Kidney (tissue), 13 donors: ENCODE measurements at regions not wholly inside any gene's neighbourhood (a gene's known extent, or its start where the extent isn't known, plus 50 kb on each side); places are given as distances from the start of the nearest gene placed in this dataset.

Experiments
- DNase-seq, 5 donors: peaks; one replicate each; pipeline ENCODE4 v3.0.0-alpha.2; 2013 to 2020
- FAIRE-seq: peaks from 2 replicates; lab custom pipeline; 2012; peaks lifted over from hg19 to GRCh38; lab: Jason Lieb, UNC
- H3K27ac ChIP-seq, 2 donors: one replicate each; pipeline ENCODE4 v1.7.0; 2013; ENCODE audit warnings: low read depth in 2 of 2, low read length in 2 of 2, inconsistent platforms in 1 of 2
- H3K27me3 ChIP-seq: one replicate; pipeline ENCODE4 v1.7.1; 2013; ENCODE audit warnings: low read length, inconsistent platforms; ENCODE audit not compliant: control insufficient read depth, insufficient read depth
- H3K36me3 ChIP-seq, 3 donors: one replicate each; pipeline versions ENCODE4 v1.7.0 to v1.7.1; 2013; ENCODE audit warnings: low read length in 3 of 3, control low read depth in 1 of 3, inconsistent platforms in 1 of 3; ENCODE audit not compliant: insufficient read depth in 3 of 3, control insufficient read depth in 2 of 3
- H3K4me1 ChIP-seq, 3 donors: one replicate each; pipeline versions ENCODE4 v1.7.0 to v1.7.1; 2013; ENCODE audit warnings: low read length in 3 of 3, inconsistent platforms in 1 of 3, low read depth in 1 of 3; ENCODE audit not compliant: control insufficient read depth in 2 of 3, insufficient read depth in 2 of 3
- H3K4me3 ChIP-seq, 3 donors: one replicate each; pipeline versions ENCODE4 v1.7.0 to v1.8.1; 2013; ENCODE audit warnings: low read length in 3 of 3, control low read depth in 1 of 3, inconsistent platforms in 1 of 3
- H3K9ac ChIP-seq, 3 donors: one replicate each; pipeline versions ENCODE4 v1.7.0 to v1.7.1; 2013; ENCODE audit warnings: low read length in 3 of 3, control low read depth in 1 of 3, inconsistent platforms in 1 of 3
- H3K9me3 ChIP-seq, 3 donors: one replicate each; pipeline versions ENCODE4 v1.7.0 to v1.7.1; 2013; ENCODE audit warnings: low read length in 3 of 3, control low read depth in 1 of 3, inconsistent platforms in 1 of 3; ENCODE audit not compliant: control insufficient read depth in 2 of 3, insufficient read depth in 1 of 3
- intact Hi-C: fragments of 100-400 bp; cut with DNase I; formaldehyde crosslinking; loops from one replicate; pipeline ENCODE4 v1.11.1; 2022
- TF ChIP-seq, protein P1 (sequence below): IDR thresholded peaks from 3 replicates; pipeline ENCODE4 v1.5.1; 2012; ENCODE audit warnings: mild to moderate bottlenecking, moderate library complexity, borderline replicate concordance; ENCODE audit not compliant: insufficient read depth; ENCODE audit errors: extremely low read depth
- donor health status: control.
- donor health status: control.
- donor health status: control.
- donor health status: control.
- donor health status: control.
- donor health status: DM: yes; HTN: yes; CAD: no.
- donor health status: Normal renal cell carcinoma (clear cell type).

DNA sequence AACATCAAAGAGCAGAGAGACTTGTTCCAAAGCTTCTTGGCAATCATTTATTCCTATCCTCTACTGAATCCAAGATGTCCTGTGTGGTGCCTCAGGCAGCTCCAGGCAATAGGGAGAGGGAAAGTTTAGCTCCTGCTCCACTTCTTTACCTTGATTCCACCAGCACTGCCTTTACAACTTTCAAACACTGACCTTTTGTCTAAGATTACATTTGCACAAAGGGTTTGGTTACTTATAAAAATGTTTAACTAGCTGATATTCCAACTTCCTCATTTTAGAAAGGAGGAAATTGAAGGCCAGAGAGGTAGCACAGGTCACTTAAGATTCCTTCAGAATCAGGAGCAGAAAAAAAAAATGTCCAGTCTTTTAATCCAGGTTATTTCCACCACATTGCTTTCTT lies 192.7 kb downstream of the BTG1 start:
- intact Hi-C loops: no loop called here
- H3K9ac ChIP-seq: no peak overlapping the region
- H3K27me3 ChIP-seq: no peaks in the 10 kb centered on the region
- no peaks in the 10 kb centered on the region for H3K36me3 ChIP-seq
- no peak overlapping the region for H3K4me3 ChIP-seq
- TF ChIP-seq, protein P1, sequence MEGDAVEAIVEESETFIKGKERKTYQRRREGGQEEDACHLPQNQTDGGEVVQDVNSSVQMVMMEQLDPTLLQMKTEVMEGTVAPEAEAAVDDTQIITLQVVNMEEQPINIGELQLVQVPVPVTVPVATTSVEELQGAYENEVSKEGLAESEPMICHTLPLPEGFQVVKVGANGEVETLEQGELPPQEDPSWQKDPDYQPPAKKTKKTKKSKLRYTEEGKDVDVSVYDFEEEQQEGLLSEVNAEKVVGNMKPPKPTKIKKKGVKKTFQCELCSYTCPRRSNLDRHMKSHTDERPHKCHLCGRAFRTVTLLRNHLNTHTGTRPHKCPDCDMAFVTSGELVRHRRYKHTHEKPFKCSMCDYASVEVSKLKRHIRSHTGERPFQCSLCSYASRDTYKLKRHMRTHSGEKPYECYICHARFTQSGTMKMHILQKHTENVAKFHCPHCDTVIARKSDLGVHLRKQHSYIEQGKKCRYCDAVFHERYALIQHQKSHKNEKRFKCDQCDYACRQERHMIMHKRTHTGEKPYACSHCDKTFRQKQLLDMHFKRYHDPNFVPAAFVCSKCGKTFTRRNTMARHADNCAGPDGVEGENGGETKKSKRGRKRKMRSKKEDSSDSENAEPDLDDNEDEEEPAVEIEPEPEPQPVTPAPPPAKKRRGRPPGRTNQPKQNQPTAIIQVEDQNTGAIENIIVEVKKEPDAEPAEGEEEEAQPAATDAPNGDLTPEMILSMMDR: no peak
- no peak overlapping the region for H3K27ac ChIP-seq
- H3K9me3 ChIP-seq: no peaks in the 10 kb centered on the region
- FAIRE-seq (no peak), DNase-seq (peak in 1 of 5 donors; percentile 31)
- no peaks in the 10 kb centered on the region for H3K4me1 ChIP-seq

DNA sequence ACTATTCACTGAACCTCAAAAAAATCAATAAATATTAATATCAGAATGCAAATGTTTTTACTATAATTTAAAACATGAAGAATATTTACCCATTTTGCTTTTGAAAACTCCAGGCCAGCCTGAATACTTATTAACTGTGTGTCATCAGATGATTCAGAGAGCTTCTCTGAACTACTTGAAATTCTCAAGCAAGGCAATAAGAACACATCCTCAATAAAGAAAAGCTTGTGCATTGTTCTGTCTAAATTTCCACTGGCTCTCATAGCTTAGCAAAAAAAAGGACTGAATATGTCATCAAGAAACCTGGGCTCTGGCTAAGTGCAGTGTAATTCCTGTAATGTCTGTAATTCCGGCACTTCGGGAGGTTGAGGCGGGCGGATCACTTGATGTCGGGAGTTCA lies 194.1 kb downstream of the BTG1 start:
- Histone ChIP-seq H3K4me1 (no peaks in the 10 kb centered on the region), H3K36me3 (no peaks in the 10 kb centered on the region), H3K9ac (no peak overlapping the region), H3K9me3 (no peaks in the 10 kb centered on the region), H3K27me3 (no peaks in the 10 kb centered on the region), H3K4me3 (no peak overlapping the region), H3K27ac (no peak overlapping the region)
- intact Hi-C loops: no loop called here
- FAIRE-seq: no peak
- DNase-seq: no peak
- TF ChIP-seq, protein P1: no peak

DNA sequence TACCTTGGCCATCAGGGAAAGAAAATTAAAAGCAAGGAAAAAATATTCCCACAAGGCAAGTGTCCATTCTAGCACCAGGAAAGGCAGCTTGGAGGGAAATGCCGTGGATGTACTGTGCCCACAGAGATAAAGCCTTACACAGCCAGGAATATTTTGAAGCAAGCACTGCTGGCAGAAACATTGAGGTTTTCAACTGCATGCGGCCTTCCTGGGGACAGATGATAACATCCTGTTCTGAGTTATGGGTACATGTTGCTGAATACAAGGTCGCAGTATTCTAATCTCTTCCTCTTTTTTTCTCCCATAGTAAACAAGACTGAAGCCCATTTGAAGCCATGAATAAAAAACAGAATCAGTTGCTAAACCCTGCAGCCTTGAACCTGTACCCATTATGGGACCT lies 197.1 kb downstream of the BTG1 start:
- no peaks in the 10 kb centered on the region for H3K9me3 ChIP-seq
- no peaks in the 10 kb centered on the region for H3K4me1 ChIP-seq
- H3K36me3 ChIP-seq: no peaks in the 10 kb centered on the region
- no peak overlapping the region for H3K9ac ChIP-seq
- H3K4me3 ChIP-seq: no peak overlapping the region
- no peak overlapping the region for H3K27ac ChIP-seq
- TF ChIP-seq, protein P1: no peak
- no peak for DNase-seq
- H3K27me3 ChIP-seq: no peaks in the 10 kb centered on the region
- FAIRE-seq: no peak
- intact Hi-C loops: no loop called here

DNA sequence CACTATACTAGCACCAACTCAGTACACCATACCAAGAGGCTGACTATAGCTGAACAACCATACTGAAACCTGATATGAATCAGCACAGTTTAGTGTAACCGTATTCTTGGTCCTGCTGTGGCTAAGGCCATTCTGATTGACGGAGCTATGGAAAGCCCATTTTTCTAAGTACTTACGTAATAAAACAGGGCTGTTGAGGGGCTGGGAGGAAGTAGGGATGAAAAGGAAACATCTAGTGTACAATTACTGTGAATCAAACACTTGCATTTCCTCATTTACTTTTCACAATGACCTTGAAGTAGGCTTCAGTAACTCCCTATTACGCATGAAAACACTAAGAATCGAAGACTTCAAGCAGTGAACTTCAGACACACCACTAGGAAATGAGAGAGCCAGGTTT lies 198.2 kb downstream of the BTG1 start:
- H3K27ac ChIP-seq: no peak overlapping the region
- intact Hi-C loops: no loop called here
- H3K9me3 ChIP-seq: no peaks in the 10 kb centered on the region
- H3K36me3 ChIP-seq: no peaks in the 10 kb centered on the region
- no peak for DNase-seq
- no peaks in the 10 kb centered on the region for H3K27me3 ChIP-seq
- FAIRE-seq: no peak
- no peak overlapping the region for H3K4me3 ChIP-seq
- H3K4me1 ChIP-seq: no peaks in the 10 kb centered on the region
- no peak overlapping the region for H3K9ac ChIP-seq
- TF ChIP-seq, protein P1: no peak
